Keratinocyte (primary cell): ENCODE measurements at regions not wholly inside any gene's neighbourhood (a gene's known extent, or its start where the extent isn't known, plus 50 kb on each side); places are given as distances from the start of the nearest gene placed in this dataset.

ENCODE experiments used
- EZH2 ChIP-seq: IDR thresholded peaks from one replicate; pipeline ENCODE4 v1.6.1; 2012; ENCODE audit warnings: inconsistent platforms, mild to moderate bottlenecking, low read length, moderate library complexity
- TF ChIP-seq, protein P1 (sequence below), 3 experiments: IDR thresholded peaks in 1 of 3; conservative IDR thresholded peaks in 1 of 3; optimal IDR thresholded peaks in 1 of 3; 2 replicates in 2 of 3; 3 replicates in 1 of 3; pipeline versions ENCODE3 to v1.5.1; 2011; ENCODE audit warnings: low read length in 3 of 3, mild to moderate bottlenecking in 3 of 3, moderate library complexity in 2 of 3, control low read depth in 1 of 3, inconsistent platforms in 1 of 3; ENCODE audit not compliant: insufficient read depth in 2 of 3; ENCODE audit errors: extremely low read depth in 1 of 3

GRCh38 chr7:20916311-20916710, 129.6 kb upstream of the SP8 start:
- TF ChIP-seq, protein P1, sequence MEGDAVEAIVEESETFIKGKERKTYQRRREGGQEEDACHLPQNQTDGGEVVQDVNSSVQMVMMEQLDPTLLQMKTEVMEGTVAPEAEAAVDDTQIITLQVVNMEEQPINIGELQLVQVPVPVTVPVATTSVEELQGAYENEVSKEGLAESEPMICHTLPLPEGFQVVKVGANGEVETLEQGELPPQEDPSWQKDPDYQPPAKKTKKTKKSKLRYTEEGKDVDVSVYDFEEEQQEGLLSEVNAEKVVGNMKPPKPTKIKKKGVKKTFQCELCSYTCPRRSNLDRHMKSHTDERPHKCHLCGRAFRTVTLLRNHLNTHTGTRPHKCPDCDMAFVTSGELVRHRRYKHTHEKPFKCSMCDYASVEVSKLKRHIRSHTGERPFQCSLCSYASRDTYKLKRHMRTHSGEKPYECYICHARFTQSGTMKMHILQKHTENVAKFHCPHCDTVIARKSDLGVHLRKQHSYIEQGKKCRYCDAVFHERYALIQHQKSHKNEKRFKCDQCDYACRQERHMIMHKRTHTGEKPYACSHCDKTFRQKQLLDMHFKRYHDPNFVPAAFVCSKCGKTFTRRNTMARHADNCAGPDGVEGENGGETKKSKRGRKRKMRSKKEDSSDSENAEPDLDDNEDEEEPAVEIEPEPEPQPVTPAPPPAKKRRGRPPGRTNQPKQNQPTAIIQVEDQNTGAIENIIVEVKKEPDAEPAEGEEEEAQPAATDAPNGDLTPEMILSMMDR (optimal IDR thresholded peaks at IDR 0.05 in 1 of 3, IDR thresholded peaks at IDR 0.05 in 1 of 3, conservative IDR thresholded peaks at IDR 0.05 in 1 of 3; ENCODE audit: extremely low read depth in 1 of 3, insufficient read depth in 2 of 3, low read length in 3 of 3), result no peak
- TF ChIP-seq EZH2, result no peak
